ENCODE measurements at regions not wholly inside any gene's neighbourhood (a gene's known extent, or its start where the extent isn't known, plus 50 kb on each side); places are given as distances from the start of the nearest gene placed in this dataset.

- ChIA-PET CTCF (no interaction called here), RAD21 (ENCODE audit: unreplicated experiment) (no interaction called here), SMC1A (ENCODE audit: uncharacterized antibody, unreplicated experiment) (interaction anchor here (0.8 kb wide), 1 partner anchor 18 kb away, joined by 3 read pairs; no protein-coding TSS in a partner anchor), POLR2A (no interaction called here)
- Histone ChIP-seq H3K79me2 (ENCODE audit: control insufficient read depth, insufficient read depth, low read length) (no peaks in the 10 kb centered on the region), H3K36me3 (ENCODE audit: control insufficient read depth in 2 of 2, insufficient read depth in 2 of 2, low read length in 1 of 2) (no peaks in the 10 kb centered on the region), H3K4me1 (ENCODE audit: control insufficient read depth, insufficient read depth, low read length) (no peaks in the 10 kb centered on the region), H3K4me2 (ENCODE audit: control insufficient read depth, insufficient read depth) (no peak overlapping the region), H3K4me3 (no peak overlapping the region), H4K20me1 (ENCODE audit: control insufficient read depth, insufficient read depth) (no peaks in the 10 kb centered on the region), H3K27ac (ENCODE audit: control insufficient read depth, insufficient read depth) (no peak overlapping the region), H3K9me3 (replicated peaks; ENCODE audit: control insufficient read depth, insufficient read depth, low read length) (no peaks in the 10 kb centered on the region), H3K27me3 (replicated peaks in 1 of 2; ENCODE audit: control insufficient read depth in 2 of 2, insufficient read depth in 2 of 2, low read length in 1 of 2) (no peaks in the 10 kb centered on the region), H3K9ac (ENCODE audit: control insufficient read depth, insufficient read depth, low read length) (no peak overlapping the region), H2AFZ (ENCODE audit: control insufficient read depth, low read depth, low read length) (no peak overlapping the region)
- intact Hi-C loops (cut with micrococcal nuclease; ENCODE audit: unreplicated experiment) = no loop called here
- BruUV-seq (replicated peaks) = no TSS peak
- ATAC-seq (no peak), DNase-seq (ENCODE audit: low read depth, low spot score) (no peak), FAIRE-seq (no peak)
- 99% methylated on average over 6 of the region's 6 CpGs for WGBS (ENCODE audit: insufficient coverage, insufficient replicate concordance, low lambda C conversion rate, missing lambda C conversion rate)
- in situ Hi-C loops (cut with MboI) = no loop called here
- TF ChIP-seq HDAC2 (IDR thresholded peaks at IDR 0.05) (no peak), ASH2L (IDR thresholded peaks at IDR 0.05; ENCODE audit: borderline replicate concordance, low read depth) (no peak), TAF1 (IDR thresholded peaks at IDR 0.05; ENCODE audit: borderline replicate concordance, low read depth, low read length) (no peak), HDGF (IDR thresholded peaks at IDR 0.05) (no peak), TARDBP (IDR thresholded peaks at IDR 0.05; ENCODE audit: borderline replicate concordance) (no peak), CHD4 (IDR thresholded peaks at IDR 0.05) (no peak), ZNF687 (IDR thresholded peaks at IDR 0.05) (no peak), ZBTB4 (CRISPR knock-in tag; IDR thresholded peaks at IDR 0.05) (no peak), STAT1 (conservative IDR thresholded peaks at IDR 0.05) (no peak), ZNF592 (IDR thresholded peaks at IDR 0.05) (no peak), CREB1 (IDR thresholded peaks at IDR 0.05; ENCODE audit: low read depth) (no peak), MTA3 (IDR thresholded peaks at IDR 0.05; ENCODE audit: borderline replicate concordance, low read length) (no peak), PAX8 (IDR thresholded peaks at IDR 0.05) (no peak), USF1 (IDR thresholded peaks at IDR 0.05; ENCODE audit: borderline replicate concordance, extremely low read length, insufficient read depth, low read depth, low read length) (no peak)
Measured at GRCh38 chr7:17078298-17078697, 196.5 kb upstream of the AGR3 start.
